Stimulated activated CD8-positive, alpha-beta memory T cell treated with anti-CD3 and anti-CD28 coated beads, Interleukin-12 subunit alpha, Interleukin-12 subunit beta, amount 100 ng/mL, for 4 hours (primary cell): ENCODE measurements at regions not wholly inside any gene's neighbourhood (a gene's known extent, or its start where the extent isn't known, plus 50 kb on each side); places are given as distances from the start of the nearest gene placed in this dataset.
"Not testable (repeated sequence)": the region's sequence is repeated elsewhere in the genome, so short reads cannot be mapped to it uniquely, and the experiment has no call there.

Experiments
- DNase-seq: peaks from one replicate; pipeline ENCODE4 v3.0.0-alpha.2; 2020; ENCODE audit warnings: low read depth

- DNase-seq: no peak
These were observed 263.7 kb downstream of the ANAPC1 start for GRCh38 chr2:111620281-111620680.

GRCh38 chr2:111622859-111623258 lies 261.1 kb downstream of the ANAPC1 start:
- no peak for DNase-seq

- no peak for DNase-seq
These were observed 260.6 kb downstream of the ANAPC1 start for GRCh38 chr2:111623380-111623779.

- no peak for DNase-seq
These were observed 259.4 kb downstream of the ANAPC1 start for GRCh38 chr2:111624411-111625156.

GRCh38 chr2:111625157-111625537 lies 258.8 kb downstream of the ANAPC1 start:
- DNase-seq: not testable (repeated sequence)

GRCh38 chr2:111626037-111626864 lies 257.7 kb downstream of the ANAPC1 start:
- no peak for DNase-seq

- no peak for DNase-seq
These were observed 257.2 kb downstream of the ANAPC1 start for GRCh38 chr2:111626865-111627163.

GRCh38 chr2:111627256-111627655 lies 256.7 kb downstream of the ANAPC1 start:
- no peak for DNase-seq

- no peak for DNase-seq
These were observed 255.8 kb downstream of the ANAPC1 start for GRCh38 chr2:111628221-111628620.

GRCh38 chr2:111629983-111630382 lies 254.0 kb downstream of the ANAPC1 start:
- DNase-seq: no peak

GRCh38 chr2:111632661-111633060 lies 251.3 kb downstream of the ANAPC1 start:
- DNase-seq: no peak

- no peak for DNase-seq
These were observed 250.8 kb downstream of the ANAPC1 start for GRCh38 chr2:111633189-111633588.

GRCh38 chr2:111633643-111634042 lies 250.3 kb downstream of the ANAPC1 start:
- DNase-seq: no peak

GRCh38 chr2:111634050-111634794 lies 249.8 kb downstream of the ANAPC1 start:
- DNase-seq: no peak

GRCh38 chr2:111634995-111635538 lies 248.9 kb downstream of the ANAPC1 start:
- DNase-seq: no peak

- no peak for DNase-seq
These were observed 247.1 kb downstream of the ANAPC1 start for GRCh38 chr2:111636905-111637304.

GRCh38 chr2:111638274-111638877 lies 245.6 kb downstream of the ANAPC1 start:
- DNase-seq: no peak

GRCh38 chr2:111640480-111640879 lies 243.5 kb downstream of the ANAPC1 start:
- DNase-seq: no peak

- no peak for DNase-seq
These were observed 241.2 kb downstream of the ANAPC1 start for GRCh38 chr2:111642586-111643327.

- no peak for DNase-seq
These were observed 240.2 kb downstream of the ANAPC1 start for GRCh38 chr2:111643759-111644158.

- DNase-seq: no peak
These were observed 236.6 kb downstream of the ANAPC1 start for GRCh38 chr2:111647359-111647758.
